Memory B cell (primary cell): ENCODE measurements at regions not wholly inside any gene's neighbourhood (a gene's known extent, or its start where the extent isn't known, plus 50 kb on each side); places are given as distances from the start of the nearest gene placed in this dataset.

Experiments used
- ATAC-seq: fragments of 150-1000 bp; cut with Tn5 transposase; 2 replicates; pipeline ENCODE4 v1.10.0; 2021; ENCODE audit warnings: low read depth, mild to moderate bottlenecking, moderate library complexity
- DNase-seq, 2 donors: peaks; one replicate each; pipeline ENCODE4 v3.0.0; 2022; ENCODE audit warnings: low spot score in 2 of 2
- H3K27ac Mint-ChIP-seq: one replicate; pipeline ENCODE4 v1.8.0; 2022; ENCODE audit warnings: mild to moderate bottlenecking, moderate library complexity, mixed read lengths
- H3K27me3 Mint-ChIP-seq: one replicate; pipeline ENCODE4 v1.8.0; 2022; ENCODE audit warnings: mixed read lengths
- H3K36me3 Mint-ChIP-seq: one replicate; pipeline ENCODE4 v1.8.0; 2022; ENCODE audit warnings: mild to moderate bottlenecking, mixed read lengths
- H3K4me1 Mint-ChIP-seq: one replicate; pipeline ENCODE4 v1.8.0; 2022; ENCODE audit warnings: mixed read lengths
- H3K4me3 Mint-ChIP-seq: one replicate; pipeline ENCODE4 v1.8.0; 2022; ENCODE audit warnings: mild to moderate bottlenecking, moderate library complexity, mixed read lengths
- H3K9me3 Mint-ChIP-seq: one replicate; pipeline ENCODE4 v1.8.0; 2022; ENCODE audit warnings: mixed read lengths

DNA sequence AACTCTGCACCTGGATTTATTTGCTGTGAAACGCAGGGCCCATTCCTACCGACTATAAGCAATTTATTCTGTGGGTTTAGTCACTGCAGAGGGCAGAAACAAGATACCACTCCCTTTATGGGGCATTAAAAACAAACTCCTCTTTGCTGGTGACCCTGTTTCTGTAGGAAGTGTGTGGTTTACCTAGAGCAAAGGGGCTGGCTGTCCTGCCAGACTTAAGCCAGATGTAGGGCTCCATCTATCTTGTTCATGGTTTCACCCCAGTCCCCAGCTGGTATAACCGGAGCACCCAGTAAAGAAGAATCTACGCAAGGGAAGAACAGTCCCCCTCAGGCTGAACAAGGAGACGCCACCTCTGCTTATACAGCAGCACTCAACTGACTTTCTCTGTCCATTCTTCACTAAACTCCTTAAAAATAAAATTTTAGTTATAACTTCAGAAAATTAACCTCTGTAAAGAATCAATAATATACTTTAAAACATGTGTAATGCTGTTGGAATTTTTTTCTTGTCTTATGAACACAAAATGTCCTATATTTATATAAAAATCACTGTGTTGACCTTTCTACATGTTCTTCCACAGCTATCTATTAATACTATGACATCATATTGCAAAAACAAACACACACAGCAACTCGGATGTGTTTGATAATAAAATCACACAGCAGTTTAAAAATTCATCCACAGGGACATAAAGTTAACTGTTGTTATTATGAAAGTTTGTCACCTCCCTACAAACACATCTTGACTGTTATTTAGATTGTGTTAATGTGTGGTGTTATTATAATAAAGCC, 126.1 kb upstream of the RPS6KA2 start:
- H3K27me3 Mint-ChIP-seq = peaks cover 12% of the 10 kb centered on the region
- peaks cover 18% of the 10 kb centered on the region for H3K4me1 Mint-ChIP-seq
- ATAC-seq (no peak), DNase-seq (no peak)
- H3K4me3 Mint-ChIP-seq = no peak overlapping the region
- no peak overlapping the region for H3K27ac Mint-ChIP-seq
- no peaks in the 10 kb centered on the region for H3K9me3 Mint-ChIP-seq
- no peaks in the 10 kb centered on the region for H3K36me3 Mint-ChIP-seq

DNA sequence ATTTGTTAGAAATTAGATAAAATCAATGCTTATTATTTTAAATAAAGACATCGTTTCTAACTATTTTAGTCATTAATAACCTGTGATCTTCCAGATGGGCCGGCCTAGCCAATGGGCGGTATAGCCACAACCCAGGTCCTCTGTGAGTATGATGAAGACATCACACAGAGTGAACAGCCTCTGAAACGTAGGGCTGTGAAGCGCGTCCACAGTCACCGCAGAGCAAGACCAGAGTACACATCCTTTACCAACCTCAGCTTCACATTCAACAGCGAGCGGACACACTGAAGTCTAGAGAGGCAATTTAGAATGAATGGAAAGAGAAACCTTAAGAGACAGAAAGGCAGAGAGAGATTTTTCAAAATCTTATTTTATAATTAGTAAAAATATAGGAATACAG, 125.0 kb upstream of the RPS6KA2 start:
- H3K4me1 Mint-ChIP-seq = peaks cover 24% of the 10 kb centered on the region
- H3K4me3 Mint-ChIP-seq = no peak overlapping the region
- peaks cover 11% of the 10 kb centered on the region for H3K27me3 Mint-ChIP-seq
- ATAC-seq (peak; percentile 67), DNase-seq (no peak)
- no peaks in the 10 kb centered on the region for H3K36me3 Mint-ChIP-seq
- H3K27ac Mint-ChIP-seq = no peak overlapping the region
- H3K9me3 Mint-ChIP-seq = no peaks in the 10 kb centered on the region

DNA sequence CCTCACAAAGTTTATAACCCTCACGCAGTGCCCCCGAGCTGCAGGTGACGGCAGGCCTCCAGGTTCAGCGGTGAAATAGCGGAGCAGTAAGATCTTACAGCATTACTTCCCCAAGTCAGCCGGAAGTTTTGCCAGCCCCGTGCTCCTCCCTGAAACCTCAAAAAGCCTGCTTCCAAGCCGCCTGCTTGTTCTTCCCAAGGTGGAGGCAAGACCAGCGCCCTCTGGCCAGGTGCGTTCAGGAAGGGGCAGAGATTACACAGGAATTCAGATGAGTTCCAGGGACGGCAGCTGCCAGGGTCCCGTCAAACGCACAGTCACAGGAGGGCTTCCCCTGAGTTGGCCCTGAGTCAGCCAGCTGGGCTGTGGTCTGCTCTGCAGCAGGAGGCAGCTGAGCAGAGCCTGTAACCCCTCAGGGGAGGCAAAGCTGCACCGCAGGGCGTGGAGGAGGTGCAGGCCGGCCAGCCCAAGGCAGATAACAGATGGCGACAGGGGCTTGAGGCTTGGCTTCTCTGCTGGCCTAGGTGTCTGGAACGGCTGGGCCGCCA, 124.1 kb upstream of the RPS6KA2 start:
- H3K9me3 Mint-ChIP-seq = no peaks in the 10 kb centered on the region
- peak overlapping the region; percentile 72 for H3K27ac Mint-ChIP-seq
- peak; percentile 90 for ATAC-seq
- peaks cover 24% of the 10 kb centered on the region for H3K4me1 Mint-ChIP-seq
- H3K4me3 Mint-ChIP-seq = peak overlapping the region; percentile 85
- no peaks in the 10 kb centered on the region for H3K36me3 Mint-ChIP-seq
- H3K27me3 Mint-ChIP-seq = peaks cover 11% of the 10 kb centered on the region
- peak; percentile 51 to 54 for DNase-seq

DNA sequence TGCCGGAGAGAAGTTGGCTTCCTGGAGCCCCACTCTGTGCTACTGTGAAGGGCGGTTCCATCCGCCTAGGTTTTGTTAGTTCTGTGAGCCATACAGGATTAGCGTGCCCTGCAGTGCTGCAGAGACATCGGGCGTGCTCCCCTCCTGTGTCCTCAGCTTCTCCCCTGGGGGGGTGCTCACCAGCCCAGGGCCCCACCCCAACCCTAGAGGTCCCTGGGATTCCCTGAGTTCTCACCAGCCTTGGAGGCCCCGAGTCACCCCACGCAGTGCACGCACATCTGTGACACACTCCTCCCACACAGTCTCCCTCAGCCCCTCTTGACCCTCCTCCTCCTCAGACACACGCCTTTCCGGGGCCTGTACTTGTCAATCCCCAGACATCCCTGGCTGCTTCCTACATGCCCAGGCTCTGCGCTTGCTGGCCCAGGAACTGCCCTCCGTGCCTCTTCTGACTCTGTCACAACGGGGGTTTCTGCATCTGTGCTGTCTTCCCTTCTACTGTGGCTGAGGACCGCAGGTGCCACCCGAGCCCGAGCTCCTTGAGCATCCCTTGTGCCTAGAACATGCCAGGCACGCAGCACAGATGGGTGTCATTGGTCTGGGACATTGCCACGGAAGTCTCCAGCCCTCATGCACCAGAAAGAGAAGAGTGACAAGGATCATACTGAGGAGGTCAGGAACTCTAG, 123.2 kb upstream of the RPS6KA2 start:
- ATAC-seq (no peak), DNase-seq (no peak)
- Mint-ChIP-seq H3K27ac (peak overlapping the region; percentile 72), H3K4me1 (peaks cover 24% of the 10 kb centered on the region), H3K4me3 (peak overlapping the region; percentile 85), H3K27me3 (peaks cover 11% of the 10 kb centered on the region), H3K9me3 (no peaks in the 10 kb centered on the region), H3K36me3 (no peaks in the 10 kb centered on the region)

DNA sequence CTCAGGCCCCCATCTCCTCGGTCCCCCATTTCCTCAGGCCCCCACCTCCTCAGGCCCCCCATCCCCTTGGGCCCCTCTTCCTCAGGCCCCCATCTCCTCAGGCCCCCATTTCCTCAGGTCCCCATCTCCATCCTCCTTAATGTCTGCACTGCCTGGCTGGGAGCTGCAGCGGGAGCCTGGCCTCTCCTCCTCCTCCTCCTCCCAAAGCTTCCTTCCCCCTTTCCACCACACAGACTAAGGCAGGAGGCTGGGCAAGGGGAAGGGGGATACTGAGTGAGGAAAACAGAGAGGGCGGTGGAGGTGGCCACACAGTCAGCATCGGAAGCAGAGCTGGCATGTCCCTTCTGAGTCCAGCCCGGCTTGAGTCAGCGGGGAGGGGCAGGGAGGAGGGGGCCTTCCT, 122.6 kb upstream of the RPS6KA2 start:
- Mint-ChIP-seq H3K4me1 (peaks cover 24% of the 10 kb centered on the region), H3K36me3 (no peaks in the 10 kb centered on the region), H3K4me3 (no peak overlapping the region), H3K9me3 (no peaks in the 10 kb centered on the region), H3K27me3 (peaks cover 11% of the 10 kb centered on the region), H3K27ac (no peak overlapping the region)
- no peak for DNase-seq
- ATAC-seq = no peak

DNA sequence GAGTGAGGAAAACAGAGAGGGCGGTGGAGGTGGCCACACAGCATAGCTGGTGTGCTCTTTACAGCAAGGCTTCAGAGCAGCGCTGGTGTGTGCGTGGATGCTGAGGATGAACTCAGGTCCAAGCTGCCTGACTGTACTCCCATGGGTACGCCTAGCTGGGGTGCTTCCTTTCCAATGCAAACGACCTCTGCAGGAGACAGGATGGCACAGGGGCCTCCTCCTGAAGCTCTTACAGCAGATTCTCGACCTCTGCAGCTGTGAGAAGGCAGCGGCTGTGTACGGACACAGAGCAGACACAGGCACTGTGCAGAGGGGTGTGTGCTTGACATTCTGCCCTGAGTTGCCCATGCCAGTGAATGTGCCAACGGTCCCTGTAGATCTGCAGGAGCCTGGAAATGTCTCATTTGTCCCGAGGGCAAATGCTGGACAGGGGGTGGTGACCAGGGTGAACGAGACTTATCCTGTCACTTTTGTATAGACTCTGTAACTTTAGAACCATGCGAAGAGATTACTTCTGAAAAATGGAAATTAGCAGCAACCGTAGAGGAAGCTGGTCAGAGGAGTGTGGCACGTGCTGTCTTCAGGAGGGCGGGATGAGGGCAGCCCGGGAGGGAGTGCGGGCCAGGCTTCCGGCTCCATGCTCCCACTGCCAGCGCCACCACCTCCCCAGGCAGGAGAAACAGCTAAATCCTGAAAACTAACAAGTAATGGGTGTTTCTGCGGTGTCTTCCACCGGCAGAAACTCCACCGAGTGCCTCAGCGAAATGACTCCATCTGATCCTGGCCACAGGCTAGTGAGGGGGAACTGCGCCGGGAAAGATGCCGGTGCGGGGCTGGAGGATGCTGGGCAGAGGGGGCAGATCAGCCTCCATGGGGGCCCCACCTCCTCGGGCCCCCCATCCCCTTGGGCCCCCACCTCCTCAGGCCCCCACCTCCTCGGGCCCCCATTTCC, 120.9 kb upstream of the RPS6KA2 start:
- H3K4me1 Mint-ChIP-seq = peaks cover 24% of the 10 kb centered on the region
- no peak overlapping the region for H3K27ac Mint-ChIP-seq
- peak overlapping the region; percentile 46 for H3K4me3 Mint-ChIP-seq
- H3K36me3 Mint-ChIP-seq = no peaks in the 10 kb centered on the region
- no peak for ATAC-seq
- DNase-seq = no peak
- no peaks in the 10 kb centered on the region for H3K9me3 Mint-ChIP-seq
- H3K27me3 Mint-ChIP-seq = peaks cover 4% of the 10 kb centered on the region

DNA sequence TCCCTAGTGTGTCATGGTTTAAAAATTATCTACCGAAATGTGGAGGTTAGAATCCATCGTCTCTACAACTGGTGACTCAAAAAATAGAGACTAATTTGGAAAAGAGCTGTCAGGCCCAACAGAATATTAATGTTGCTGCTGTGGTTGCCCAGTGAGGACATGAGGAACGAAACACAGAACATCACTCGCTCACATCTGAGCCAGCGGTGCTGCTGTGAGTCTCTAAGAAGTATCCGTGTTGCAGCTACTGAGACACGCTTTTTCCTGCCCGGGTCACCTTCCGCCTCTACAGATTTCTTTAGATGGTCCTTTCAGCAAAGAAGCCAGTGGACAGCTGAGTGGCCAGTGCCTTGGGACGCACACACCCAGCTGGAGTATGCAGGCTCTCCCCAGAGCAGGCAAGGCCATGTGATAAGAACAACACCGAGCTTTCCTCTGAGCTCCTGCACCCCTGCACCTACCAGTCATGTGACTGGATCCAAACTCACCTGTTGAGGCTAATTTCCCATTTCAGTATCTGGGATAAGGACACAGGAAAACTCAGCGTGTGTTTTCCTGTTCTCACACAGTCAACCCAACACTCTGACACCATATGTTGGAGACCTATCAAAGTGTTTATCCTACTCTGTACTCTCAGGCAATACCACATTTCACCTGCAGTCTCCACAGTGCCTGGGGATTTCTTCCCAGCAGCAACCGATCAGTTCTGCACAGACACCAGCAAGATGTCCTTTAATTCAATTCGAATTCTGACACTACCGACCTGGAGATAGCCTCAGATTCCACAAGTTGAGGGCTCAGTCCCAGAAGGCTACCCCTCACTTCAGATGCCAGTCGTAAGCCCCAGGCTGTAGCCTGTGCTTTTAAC, 119.0 kb upstream of the RPS6KA2 start:
- DNase-seq (no peak), ATAC-seq (no peak)
- H3K4me1 Mint-ChIP-seq = peaks cover 15% of the 10 kb centered on the region
- no peaks in the 10 kb centered on the region for H3K36me3 Mint-ChIP-seq
- no peaks in the 10 kb centered on the region for H3K9me3 Mint-ChIP-seq
- H3K27ac Mint-ChIP-seq = no peak overlapping the region
- peaks cover 4% of the 10 kb centered on the region for H3K27me3 Mint-ChIP-seq
- H3K4me3 Mint-ChIP-seq = no peak overlapping the region

DNA sequence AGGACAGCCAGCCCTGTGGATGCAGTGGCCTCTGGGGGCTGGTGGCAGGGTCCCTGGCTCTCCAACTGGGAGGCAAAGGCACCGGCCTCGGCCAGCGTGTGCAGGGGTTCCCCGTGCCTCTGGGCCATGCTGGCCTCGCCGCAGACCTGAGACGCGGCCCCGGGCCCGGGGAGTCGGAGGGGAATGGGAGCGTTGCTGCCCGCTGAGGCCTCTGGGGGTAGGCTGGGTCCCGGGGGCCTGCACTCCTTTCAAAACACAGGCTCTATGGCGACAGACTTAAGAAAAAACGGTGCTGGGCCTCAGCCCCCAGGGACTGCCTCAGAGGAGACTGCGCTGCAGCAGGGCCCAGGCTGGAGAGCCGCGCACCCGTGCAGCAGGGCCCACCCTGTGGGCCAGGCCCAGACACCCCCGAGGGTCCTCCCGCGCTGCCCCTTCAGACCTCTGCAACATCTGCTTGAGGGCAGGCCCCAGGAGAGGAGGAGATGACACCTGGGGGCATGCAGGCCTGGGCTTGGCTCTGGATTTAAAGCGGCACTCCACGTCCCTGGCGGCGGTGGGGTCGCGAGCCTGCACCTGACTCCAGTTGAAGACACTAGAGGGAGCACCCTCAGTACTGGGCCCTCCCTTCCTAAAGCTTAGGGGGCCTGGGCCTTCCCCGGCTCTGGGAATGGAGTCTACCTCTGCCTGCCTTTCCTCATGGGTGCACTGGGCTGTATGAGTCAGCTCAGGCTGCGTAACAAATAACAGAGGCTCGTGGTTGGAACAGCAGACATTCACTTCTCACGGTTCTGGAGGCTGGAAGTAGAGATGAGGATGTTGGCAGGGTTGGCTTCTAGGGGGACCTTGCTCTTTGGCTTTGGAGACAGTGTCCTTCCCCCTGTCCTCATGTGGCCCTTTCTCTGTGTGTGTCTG, 117.4 kb upstream of the RPS6KA2 start:
- Mint-ChIP-seq H3K4me3 (no peak overlapping the region), H3K27me3 (no peaks in the 10 kb centered on the region), H3K36me3 (no peaks in the 10 kb centered on the region), H3K4me1 (peaks cover 6% of the 10 kb centered on the region), H3K27ac (no peak overlapping the region), H3K9me3 (no peaks in the 10 kb centered on the region)
- ATAC-seq = no peak
- DNase-seq = no peak

DNA sequence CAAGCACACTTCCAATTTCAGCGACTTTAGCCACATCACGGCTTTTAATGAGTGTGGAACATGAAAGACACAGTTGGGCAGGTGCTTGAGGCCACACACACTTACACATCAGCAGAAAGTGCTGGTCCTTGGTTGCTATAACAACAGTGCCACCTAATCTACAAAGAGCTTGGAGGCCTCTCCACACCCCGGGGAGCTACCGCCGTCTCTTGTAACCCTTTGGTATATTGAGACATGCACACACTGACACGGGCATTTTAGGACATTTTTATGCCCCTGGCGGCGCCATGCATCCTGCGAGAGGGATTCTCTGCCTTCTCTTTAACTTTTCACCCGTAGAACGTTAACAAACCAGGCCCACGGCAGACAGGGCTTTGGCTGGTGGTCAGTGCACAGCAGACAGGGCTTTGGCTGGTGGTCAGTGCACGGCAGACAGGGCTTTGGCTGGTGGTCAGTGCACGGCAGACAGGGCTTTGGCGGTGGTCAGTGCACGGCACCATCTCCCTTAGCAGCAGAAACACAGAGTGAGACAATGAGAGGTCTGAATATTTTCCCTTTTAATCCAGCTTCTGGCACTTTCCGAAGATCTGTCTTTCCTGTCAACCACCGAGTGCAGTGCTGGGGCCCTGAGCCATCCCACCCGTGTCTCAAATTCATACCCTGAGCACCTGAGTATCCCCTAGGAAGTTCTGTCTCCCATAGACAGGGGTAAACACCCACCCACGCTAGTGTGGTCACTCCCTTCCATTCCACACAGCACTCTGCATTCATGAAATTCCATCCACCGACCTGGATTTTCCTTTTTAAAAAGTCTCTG, 116.6 kb upstream of the RPS6KA2 start:
- H3K4me3 Mint-ChIP-seq = no peak overlapping the region
- no peaks in the 10 kb centered on the region for H3K9me3 Mint-ChIP-seq
- ATAC-seq (no peak), DNase-seq (no peak)
- H3K36me3 Mint-ChIP-seq = no peaks in the 10 kb centered on the region
- no peaks in the 10 kb centered on the region for H3K27me3 Mint-ChIP-seq
- no peak overlapping the region for H3K27ac Mint-ChIP-seq
- H3K4me1 Mint-ChIP-seq = peaks cover 6% of the 10 kb centered on the region

DNA sequence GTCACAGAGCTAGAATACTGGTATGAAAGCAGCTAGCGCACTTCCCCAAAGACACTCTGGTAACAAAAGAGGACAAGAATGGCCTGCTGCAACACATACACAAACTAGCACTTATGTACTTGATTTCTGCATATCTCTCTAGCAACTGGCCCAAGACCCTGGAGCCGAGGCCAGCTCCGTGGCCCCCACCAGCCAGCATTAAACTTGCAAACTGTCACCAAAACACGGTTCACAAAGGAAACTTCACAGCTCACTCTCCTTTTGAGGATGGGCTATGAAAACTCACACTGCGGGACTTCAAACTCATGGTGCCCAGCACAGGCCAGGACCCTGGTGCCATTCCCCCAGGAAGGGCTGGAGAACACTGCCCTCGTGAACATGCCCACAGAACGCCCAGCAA, 115.9 kb upstream of the RPS6KA2 start:
- Mint-ChIP-seq H3K4me3 (no peak overlapping the region), H3K9me3 (no peaks in the 10 kb centered on the region), H3K36me3 (no peaks in the 10 kb centered on the region), H3K27ac (no peak overlapping the region), H3K4me1 (peaks cover 4% of the 10 kb centered on the region), H3K27me3 (no peaks in the 10 kb centered on the region)
- ATAC-seq (no peak), DNase-seq (no peak)

DNA sequence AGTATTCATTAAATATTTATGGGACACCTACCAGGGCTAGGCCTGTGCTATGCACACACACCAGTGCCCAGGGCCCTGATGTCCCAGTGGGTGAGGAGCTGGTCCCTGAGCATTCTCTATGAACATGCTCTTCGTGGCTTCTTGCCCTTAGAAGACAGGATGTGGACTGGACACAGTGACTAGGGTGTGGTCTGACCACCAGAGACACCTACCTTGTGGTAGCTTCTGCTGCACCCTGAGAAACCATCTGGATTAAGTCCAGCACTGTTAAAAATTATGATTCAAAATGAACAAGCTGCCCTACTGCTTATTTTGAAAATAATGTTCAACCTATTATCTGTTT, 112.9 kb upstream of the RPS6KA2 start:
- Mint-ChIP-seq H3K4me3 (no peak overlapping the region), H3K36me3 (no peaks in the 10 kb centered on the region), H3K27ac (no peak overlapping the region), H3K9me3 (no peaks in the 10 kb centered on the region), H3K27me3 (no peaks in the 10 kb centered on the region), H3K4me1 (no peaks in the 10 kb centered on the region)
- DNase-seq = no peak
- ATAC-seq = no peak
